ENCODE measurements at regions not wholly inside any gene's neighbourhood (a gene's known extent, or its start where the extent isn't known, plus 50 kb on each side); places are given as distances from the start of the nearest gene placed in this dataset.
"Not testable (repeated sequence)": the region's sequence is repeated elsewhere in the genome, so short reads cannot be mapped to it uniquely, and the experiment has no call there.

DNA sequence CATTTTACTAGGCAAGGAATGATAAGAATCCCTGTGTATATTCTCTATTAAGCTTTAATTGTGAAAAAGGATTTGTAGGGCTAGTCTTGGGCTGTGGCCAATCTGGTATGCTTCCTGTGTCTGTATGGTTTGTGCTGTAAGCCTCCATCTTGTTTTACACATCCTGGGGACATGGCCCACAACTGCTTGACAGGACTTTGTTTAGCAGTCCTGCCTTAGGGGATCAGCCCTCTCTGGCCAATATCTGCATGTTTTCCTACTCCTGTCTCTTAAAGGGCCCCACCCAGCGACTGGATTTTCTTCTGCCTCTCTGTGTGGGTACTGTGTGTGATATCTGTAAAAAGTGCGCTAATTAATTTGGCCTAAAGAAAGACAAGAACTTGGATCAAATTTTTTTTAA lies 813.2 kb downstream of the PLA2G4A start:
- DNase-seq: no peak

DNA sequence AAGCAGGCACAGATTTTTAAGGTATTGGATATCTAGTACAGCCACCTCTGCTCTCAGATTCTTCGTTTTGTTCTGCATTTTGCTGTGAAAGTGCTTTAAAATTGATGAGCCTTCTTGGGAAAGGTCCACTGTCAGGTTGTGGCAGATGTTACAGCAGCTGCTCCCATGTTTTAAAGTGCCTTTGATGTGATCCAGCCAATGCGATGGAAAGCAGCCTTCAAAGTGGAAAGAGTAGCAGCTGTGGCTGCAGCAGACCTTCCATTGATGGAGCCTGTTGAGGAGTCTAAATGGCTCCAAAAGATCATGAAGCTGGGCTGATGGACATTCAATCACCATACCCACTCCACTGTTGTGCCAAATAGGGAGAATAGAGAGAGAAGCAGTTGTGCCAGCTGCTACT lies 816.9 kb downstream of the PLA2G4A start:
- DNase-seq: no peak

DNA sequence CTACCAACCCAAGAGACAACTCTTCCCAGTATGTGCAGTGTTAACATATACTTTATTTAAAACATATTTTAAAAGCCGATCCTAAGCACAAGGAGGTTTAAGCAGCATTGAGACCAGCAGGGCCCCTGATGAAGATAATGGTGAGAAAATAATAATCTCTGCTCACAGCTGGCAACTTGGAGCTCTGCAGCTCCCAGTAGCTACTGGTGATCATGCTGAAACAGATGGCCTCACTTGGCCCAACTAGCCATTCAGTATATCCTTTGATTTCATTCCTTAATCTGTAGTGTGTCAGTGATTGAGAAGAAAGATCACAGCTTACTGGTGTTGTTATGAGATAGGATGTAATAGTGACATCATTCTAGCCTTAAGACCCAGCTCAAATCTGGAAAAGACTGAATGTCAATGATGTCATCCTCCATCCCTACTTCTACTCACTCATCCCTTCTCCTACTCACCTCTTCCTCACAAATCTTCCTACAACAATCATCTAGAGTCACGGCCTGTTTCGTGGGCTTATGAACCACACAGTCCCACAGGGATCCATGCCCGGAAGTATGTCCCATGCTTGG lies 817.9 kb downstream of the PLA2G4A start:
- DNase-seq: no peak

DNA sequence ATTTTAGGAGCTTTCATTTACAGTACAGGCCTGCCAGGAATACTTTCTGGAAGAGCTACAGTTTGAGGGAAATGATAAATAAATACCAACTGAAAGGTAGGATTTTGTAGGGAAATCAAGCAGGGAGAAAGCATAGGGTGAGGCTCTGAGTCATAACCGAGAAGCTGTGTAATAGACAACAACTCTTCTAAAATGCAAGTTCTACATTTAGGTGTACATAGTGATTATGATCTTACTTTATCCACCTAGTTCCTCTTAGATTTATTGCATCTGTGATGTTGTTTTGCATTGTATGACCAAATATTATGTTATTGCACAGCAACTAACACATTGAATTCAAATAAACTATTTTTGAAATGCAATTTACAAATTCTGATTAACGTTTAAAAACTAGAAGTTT lies 819.3 kb downstream of the PLA2G4A start:
- DNase-seq: no peak

DNA sequence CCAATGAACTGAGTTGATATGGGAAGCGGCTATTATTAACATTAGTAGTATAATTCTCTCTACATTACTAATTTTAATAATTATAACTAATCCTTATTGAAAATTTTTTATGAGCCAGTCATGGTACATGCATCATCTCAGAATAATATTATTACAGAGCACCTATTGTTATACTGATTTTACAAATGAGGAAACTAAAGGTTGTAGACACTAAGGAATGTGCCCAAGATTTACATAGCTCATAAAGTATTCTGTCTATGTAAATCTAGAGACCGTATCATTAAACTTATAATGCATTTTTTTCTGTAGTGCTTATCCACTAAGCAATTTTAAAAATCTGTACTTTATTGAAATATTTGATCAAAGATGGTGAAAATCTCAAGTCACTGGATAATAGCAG lies 825.9 kb downstream of the PLA2G4A start:
- DNase-seq: no peak

DNA sequence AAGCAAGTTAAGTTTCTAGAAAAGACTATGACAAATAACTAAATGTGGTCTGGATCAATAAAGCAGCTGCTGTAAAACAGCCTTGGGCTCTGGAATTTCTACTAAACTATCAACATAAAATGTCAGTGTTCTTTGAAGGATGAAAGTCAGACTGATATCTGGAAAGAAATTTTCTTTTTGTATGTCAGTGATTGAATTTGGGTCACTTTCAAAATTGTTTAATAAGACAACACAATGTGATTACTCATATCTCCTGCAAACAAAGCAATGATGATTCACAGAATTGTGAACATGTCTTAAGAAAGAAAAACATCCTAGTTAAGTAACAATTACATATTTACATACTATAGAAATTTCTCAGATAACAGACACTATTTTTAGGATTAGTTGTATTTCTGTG lies 826.4 kb downstream of the PLA2G4A start:
- DNase-seq: no peak

DNA sequence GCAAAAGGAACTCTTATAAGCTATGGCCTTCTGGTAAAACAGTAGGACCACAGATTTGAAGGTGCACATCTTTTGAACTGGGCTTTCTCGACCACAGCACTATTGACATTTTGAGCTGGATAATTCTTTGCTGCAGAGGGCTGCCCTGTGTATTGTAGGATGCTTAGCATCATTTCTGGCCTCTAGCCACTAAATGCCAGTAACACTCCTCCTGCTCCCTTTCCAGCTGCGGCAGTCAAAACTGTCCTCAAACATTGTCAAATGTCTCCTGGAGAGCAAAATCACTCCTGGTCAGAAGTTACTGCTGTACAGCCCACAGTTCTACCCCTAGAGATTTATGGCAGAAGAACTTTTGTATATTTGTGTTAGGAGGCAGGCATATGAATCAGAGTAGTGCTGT lies 836.7 kb downstream of the PLA2G4A start:
- DNase-seq: no peak

DNA sequence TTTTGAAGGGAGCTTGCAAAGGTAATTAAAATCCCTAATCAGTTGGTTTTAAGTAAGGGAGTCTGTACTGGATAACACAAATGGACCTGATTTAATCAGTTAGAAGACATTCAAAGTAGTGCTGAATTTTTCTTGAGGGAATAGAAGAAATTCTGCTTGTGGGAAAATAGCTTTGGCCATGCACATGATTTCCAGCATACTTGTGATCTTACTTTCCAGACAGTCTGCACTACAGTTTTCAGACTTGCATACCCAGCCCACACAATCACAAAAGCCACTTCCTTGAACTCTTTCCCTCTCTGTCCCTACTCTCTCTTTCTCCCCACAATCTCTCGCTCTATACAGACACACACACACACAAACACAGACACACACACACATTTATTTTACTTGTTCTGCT lies 852.1 kb downstream of the PLA2G4A start:
- no peak for DNase-seq

DNA sequence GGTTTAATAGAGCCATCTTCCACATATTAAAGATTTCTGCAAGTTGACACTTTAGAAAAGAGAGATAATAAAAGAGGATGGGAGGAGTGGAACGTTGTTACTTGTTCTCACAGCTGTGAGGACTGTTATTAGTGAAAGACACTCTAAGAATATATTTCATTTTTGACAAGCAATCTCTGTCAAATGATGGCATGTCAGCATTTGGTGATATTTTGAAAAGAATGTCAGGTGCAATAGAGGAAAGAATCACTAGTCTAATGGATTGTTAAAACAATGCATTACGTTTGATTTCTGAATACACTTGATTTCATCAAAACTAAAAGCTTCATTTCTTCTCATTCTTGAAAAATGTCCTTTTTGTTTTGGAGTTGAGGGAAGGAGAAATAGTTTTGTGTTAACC lies 853.4 kb downstream of the PLA2G4A start:
- no peak for DNase-seq

DNA sequence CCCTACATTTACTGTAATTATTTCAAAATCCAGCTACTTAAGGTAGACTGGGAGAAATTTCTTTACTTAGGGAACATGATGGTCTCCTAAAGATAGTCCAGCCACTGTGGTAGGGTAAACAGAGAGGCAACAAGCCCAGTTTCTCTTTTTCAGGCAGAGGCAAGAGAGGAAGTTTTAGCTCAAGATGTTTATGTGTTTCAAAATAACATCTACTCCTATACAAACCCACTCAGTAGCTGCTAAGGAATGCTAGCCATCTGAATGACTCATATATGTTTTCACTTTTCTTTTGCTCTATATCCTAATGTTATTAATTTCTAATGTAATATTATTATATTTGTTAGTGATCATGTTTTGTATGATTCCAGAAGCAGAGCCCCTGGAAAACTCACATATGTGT lies 856.6 kb downstream of the PLA2G4A start:
- no peak for DNase-seq

DNA sequence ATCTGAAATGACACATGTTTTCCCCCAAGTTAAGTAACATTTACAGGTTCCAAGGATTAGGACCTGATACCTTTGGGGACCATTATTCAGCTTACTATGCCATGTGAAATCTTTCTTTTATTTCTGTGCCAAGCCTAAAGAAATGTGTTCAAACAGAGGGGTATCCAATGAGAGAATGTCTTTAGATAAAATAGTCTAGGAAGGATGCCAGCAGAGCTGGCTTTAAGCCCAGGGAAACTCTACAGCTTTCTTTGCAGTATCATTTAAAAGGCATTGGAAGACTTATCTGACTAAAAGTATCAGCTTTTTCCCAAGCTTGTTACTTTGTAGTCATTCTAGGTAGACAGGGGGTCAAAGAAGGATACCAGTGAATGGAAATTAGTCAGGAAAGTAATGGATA lies 860.4 kb downstream of the PLA2G4A start:
- DNase-seq: no peak

DNA sequence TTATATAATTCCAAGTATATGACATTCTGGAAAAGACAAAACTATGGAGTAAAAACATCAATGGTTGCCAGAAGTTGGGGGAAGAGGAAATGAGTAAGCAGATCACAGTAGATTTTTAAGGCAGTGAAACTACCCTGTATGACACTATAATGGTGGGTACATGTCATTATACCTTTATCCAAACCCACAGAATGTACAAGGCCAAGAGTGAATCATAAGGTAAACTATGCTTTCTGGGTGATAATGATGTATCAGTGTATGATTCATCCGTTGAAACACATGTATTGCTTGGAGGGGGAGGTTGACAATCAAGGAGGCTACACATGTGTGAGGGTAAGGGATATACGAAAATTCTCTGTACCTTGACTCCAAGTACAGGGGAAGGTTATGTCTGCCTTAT lies 862.7 kb downstream of the PLA2G4A start:
- no peak for DNase-seq

DNA sequence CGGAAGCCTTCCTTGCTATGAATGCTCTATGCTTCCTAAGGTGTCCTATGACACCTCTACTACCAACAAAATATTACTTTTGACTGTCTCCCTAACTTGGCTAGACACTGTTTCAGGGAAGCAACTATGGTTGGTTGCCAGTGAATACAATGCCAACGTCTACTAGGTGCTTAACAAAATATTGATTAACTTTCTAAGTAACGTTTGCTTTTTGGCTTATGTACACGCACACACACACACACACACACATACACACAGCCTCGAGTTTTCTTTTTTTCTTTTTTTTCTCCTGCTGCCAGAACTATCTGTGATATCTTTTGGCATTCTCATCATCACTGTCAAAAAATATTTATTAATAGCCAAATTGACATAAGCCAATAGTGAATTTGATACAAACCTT lies 864.0 kb downstream of the PLA2G4A start:
- no peak for DNase-seq

DNA sequence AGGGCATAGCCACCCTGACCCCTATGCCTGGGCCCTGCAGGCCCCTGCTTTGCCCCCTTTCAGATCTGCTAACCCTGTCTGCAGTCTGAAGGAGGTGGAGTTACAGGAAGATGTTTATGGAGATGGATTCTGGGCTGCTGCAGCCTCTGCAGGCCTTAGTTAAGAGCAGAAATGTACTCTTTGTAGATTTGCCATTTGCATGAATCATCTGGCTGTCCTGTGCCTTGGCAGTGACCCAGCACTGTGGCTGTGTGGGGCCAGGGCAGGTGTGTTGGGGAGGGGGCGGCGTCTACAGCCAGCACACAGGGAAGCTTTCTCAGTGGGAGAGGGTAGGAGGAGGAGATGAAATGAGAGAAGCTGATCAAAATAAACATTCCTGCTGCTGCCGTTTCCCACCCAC lies 867.3 kb downstream of the PLA2G4A start:
- DNase-seq: no peak

DNA sequence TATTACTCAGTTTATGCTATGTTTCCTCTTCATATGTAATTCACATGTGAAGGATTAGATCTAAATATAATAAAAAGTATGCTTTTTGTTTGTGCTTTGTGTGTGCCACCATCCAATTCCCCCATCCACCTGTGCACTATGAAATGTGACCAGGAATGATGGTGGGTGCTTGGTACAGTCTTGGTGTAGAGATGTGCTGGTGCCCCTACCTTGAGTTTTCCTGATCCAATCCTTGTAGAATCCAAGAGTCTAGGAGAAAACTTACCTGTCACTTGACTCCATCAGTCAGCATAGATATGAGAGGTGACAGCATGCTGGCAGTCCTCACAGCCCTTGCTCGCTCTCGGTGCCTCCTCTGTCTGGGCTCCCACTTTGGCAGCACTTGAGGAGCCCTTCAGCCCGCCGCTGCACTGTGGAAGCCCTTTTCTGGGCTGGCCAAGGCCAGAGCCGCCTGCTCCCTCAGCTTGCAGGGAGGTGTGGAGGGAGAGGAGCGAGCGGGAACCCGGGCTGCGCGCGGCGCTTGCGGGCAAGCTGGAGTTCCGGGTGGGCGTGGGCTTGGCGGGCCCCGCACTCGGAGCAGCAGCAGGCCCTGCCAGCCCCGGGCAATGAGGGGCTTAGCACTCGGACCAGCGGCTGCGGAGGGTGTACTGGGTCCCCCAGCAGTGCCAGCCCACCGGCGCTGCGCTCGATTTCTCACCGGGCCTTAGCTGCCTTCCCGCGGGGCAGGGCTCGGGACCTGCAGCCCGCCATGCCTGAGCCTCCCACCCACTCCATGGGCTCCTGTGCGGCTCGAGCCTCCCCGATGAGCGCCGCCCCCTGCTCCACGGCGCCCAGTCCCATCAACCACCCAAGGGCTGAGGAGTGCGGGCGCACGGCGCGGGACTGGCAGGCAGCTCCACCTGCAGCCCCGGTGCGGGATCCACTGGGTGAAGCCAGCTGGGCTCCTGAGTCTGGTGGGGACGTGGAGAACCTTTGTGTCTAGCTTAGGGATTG lies 874.7 kb downstream of the PLA2G4A start:
- DNase-seq: not testable (repeated sequence)

DNA sequence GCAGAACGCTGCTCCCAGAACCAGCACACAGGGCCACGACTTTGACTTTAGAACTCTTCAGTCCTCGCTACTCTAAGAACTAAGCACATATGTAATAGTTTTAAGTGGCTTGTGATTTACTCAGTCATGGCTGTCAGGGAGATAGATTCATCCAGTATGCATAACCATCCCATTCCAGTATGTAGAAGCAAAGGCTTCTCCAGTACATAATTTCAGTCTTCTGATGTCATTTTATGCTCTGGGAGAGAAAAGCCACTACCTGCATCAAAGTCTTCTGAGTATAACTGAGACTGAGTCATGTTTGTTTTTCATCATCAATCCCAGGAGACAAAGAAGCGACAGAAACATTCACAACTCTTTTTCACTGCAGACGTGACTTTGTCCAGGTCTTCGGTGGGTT lies 885.7 kb downstream of the PLA2G4A start:
- DNase-seq: no peak

DNA sequence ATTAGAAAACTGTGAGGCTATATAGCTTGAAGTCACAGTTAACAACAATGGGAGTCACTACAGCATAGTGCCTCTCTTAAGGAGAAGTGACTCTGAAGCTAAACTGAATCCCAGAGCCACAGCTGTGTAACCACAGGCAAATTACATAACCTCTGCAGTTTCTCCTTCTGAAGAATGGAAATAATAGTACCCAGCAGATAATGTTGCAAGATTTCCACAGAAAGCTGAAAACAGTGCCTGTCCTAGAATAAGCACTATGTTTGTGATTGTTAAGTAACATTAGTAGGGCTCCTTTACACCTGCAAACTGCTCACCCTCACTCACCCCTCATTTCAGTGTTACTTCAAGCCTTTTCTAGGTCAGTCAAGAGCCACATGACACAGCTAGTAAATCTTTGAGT lies 886.7 kb downstream of the PLA2G4A start:
- DNase-seq: no peak

DNA sequence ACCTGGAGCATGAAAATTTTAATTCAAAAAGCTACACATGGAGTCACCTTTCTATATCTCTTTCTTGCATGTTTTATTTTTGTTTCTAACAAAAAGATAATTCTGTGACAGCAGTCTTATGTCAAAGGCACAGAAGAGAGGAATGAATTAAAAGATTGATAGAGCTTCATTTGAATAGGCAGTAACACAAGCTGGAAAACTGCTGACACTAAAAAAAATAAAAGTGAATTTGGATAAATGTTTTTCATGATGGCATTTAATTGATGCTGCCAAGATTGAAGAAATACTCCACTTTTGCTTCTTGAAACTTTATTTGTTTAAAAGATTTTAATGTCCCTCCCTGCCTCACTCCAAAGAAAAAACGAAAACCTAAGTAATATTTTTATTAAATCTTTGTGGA lies 887.4 kb downstream of the PLA2G4A start:
- no peak for DNase-seq

DNA sequence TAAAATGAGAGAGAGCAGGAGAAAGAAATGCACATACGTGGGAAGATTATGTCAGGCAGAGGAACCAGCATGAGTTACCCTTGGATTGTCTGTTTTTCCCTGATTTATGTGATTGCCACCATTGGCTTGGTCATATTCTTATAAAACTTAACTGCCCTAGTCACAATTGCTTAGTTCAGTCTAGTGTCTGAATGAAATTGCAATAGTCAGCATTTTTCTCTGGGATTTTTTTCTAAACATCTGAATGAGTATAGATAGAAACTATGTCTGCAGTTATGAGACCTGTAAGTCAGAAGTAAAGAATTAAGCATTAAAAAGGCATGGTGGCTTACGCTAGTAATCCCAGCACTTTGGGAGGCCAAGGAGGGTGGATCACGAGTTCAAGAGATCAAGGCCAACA lies 889.8 kb downstream of the PLA2G4A start:
- no peak for DNase-seq

DNA sequence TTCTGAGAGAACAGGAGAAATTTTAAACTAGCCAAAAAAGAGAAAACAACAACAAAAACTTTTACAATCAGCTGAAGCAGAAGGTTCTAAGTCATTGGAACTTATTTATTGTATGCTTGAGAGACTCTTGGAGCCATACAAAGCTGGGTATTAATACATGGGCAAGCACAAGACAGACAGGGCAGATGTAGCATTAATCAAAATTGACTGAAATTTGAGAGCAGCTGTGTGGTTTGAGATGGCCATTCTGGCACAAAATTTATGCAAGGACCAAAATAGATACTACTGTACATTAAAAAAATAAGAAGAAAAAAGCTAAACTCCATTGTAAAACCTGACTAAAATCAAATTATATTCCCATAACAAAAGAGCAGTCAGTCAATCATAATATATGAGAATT lies 892.5 kb downstream of the PLA2G4A start:
- no peak for DNase-seq

DNA sequence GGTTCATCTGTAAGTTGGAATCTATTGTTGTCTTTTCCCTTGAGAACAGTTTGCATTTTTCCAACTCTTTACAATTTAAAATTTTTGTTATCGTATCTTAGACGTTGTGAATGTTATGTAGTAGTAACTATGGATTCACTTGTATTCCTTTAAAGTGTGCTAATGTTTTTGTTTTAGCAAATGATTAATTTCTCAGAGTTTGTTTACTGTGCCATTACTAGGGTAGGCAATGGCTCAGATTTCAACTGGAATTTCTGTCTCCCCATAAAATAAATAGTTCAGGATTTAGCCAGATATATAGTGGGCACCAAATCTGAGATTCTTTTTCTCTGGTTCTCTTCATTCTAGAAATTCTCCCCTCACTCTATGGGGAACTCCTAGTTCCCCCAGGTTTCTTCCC lies 896.5 kb downstream of the PLA2G4A start:
- no peak for DNase-seq

DNA sequence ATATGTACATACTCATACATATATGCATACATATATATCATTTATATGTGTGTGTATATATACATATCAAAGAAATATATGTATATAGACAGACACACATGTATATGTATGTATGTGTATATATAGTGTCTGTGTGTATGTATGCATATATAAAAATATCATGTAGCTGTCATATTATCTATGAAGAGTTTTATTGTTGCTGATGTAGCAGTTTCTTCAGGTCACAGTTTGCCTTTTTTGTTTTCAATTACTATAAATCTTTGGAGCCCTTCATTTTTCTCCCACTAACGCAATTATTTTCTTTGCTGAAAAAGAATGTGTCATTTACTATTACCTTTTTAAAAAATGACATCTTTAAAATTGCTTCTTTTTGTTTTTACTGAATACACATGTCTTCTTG lies 904.5 kb downstream of the PLA2G4A start:
- DNase-seq: no peak

DNA sequence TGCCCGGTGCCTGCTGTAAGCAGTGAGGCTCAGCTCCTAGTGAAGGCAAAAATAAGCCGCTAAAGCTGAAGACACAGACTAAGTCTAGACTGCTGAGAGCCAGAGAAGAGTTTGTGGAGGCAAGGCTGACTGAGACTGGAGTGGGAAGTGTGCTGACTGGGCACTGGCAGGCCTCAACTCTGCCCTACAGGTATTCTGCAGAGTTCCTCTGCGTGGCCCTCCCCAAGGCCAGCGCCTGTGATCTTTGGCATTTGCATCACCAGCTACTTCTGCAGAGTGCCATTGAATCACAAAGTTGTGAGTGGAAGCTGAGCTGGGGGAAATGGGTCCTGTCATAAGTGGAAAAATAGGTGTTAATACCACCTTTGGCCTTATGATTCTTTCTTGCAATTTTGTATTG lies 905.7 kb downstream of the PLA2G4A start:
- DNase-seq: no peak

DNA sequence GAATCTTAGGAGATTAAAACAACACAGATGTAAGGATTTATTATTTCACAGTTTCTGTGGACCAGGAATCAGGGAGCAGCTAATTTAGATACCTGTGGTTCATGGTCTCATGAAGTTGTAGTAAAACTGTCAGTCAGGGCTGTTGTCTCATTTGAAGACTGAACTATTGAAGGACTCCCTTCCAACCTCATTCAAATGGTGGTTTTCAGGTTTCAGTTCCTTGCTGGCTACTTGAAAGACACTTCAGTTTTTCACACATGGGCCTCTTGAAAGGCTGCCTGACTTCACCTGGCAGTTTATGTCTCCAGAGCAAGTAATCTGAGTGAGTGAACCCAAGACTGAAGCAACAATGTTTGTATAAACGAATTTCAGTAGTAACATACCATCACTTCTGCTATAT lies 915.9 kb downstream of the PLA2G4A start:
- DNase-seq: no peak

DNA sequence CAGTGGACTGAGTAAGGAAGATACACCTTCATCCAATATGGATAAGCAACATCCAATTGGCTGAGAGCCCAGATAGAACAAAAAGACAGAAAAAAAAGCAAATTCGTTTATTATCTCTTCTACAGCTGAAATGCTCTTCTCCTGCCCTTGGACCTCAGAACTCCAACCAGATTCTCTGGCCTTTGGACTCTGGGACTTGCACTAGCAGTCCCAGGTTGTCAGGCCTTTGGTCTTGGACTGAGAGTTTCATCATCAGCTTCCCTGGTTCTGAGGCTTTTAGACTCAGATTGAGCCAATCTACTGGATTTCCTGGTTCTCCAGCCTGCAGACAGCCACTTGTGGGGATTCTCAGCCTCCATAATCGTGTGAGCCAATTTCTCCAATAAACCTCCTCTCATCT lies 926.8 kb downstream of the PLA2G4A start:
- no peak for DNase-seq

Measured in NCI-H1436 (cell line).